ENCODE measurements at regions not wholly inside any gene's neighbourhood (a gene's known extent, or its start where the extent isn't known, plus 50 kb on each side); places are given as distances from the start of the nearest gene placed in this dataset.

DNA sequence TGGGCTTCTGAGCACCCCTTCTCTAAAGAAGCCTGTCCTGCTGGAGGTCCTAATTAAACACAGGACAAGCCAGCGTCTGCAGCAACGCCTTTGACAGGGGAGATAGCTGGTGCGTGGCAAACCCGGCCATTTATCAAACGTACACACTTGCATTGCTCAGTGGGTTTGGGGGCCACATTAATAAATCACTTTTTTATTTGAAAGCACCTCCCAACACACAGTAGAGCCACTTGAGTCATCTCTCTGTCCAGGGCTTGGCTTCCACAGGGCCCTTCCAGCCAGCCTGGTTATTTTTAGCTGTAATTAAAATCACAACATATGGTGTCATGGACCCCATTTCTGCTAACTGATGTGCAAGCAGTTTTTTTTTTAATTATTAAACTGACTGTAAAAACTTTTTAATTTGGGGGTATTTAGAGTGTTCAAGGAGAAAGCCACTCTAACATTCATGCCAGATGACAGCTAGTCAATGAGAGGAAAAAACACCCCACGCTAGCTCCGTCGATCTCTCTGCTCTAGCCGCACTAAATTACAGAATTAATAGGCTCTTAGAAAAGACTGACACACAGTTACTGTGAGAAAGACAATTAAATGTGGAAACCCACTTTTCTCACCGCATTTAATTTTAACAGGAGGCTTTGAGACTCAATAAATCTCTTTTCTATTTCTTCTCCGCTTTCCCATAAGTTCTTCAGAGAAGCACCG lies 201.0 kb upstream of the WSCD1 start:
- TF ChIP-seq, protein P1, sequence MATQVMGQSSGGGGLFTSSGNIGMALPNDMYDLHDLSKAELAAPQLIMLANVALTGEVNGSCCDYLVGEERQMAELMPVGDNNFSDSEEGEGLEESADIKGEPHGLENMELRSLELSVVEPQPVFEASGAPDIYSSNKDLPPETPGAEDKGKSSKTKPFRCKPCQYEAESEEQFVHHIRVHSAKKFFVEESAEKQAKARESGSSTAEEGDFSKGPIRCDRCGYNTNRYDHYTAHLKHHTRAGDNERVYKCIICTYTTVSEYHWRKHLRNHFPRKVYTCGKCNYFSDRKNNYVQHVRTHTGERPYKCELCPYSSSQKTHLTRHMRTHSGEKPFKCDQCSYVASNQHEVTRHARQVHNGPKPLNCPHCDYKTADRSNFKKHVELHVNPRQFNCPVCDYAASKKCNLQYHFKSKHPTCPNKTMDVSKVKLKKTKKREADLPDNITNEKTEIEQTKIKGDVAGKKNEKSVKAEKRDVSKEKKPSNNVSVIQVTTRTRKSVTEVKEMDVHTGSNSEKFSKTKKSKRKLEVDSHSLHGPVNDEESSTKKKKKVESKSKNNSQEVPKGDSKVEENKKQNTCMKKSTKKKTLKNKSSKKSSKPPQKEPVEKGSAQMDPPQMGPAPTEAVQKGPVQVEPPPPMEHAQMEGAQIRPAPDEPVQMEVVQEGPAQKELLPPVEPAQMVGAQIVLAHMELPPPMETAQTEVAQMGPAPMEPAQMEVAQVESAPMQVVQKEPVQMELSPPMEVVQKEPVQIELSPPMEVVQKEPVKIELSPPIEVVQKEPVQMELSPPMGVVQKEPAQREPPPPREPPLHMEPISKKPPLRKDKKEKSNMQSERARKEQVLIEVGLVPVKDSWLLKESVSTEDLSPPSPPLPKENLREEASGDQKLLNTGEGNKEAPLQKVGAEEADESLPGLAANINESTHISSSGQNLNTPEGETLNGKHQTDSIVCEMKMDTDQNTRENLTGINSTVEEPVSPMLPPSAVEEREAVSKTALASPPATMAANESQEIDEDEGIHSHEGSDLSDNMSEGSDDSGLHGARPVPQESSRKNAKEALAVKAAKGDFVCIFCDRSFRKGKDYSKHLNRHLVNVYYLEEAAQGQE (IDR thresholded peaks at IDR 0.05; ENCODE audit: low read depth): no peak
- TF ChIP-seq, protein P2, sequence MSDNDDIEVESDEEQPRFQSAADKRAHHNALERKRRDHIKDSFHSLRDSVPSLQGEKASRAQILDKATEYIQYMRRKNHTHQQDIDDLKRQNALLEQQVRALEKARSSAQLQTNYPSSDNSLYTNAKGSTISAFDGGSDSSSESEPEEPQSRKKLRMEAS (IDR thresholded peaks at IDR 0.05): no peak
- TF ChIP-seq, protein P3, sequence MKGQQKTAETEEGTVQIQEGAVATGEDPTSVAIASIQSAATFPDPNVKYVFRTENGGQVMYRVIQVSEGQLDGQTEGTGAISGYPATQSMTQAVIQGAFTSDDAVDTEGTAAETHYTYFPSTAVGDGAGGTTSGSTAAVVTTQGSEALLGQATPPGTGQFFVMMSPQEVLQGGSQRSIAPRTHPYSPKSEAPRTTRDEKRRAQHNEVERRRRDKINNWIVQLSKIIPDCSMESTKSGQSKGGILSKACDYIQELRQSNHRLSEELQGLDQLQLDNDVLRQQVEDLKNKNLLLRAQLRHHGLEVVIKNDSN (IDR thresholded peaks at IDR 0.05): no peak
- TF ChIP-seq TAF1 (IDR thresholded peaks at IDR 0.05; ENCODE audit: low read depth) (no peak), NFIC (IDR thresholded peaks at IDR 0.05) (no peak), CEBPB (IDR thresholded peaks at IDR 0.05) (no peak)

DNA sequence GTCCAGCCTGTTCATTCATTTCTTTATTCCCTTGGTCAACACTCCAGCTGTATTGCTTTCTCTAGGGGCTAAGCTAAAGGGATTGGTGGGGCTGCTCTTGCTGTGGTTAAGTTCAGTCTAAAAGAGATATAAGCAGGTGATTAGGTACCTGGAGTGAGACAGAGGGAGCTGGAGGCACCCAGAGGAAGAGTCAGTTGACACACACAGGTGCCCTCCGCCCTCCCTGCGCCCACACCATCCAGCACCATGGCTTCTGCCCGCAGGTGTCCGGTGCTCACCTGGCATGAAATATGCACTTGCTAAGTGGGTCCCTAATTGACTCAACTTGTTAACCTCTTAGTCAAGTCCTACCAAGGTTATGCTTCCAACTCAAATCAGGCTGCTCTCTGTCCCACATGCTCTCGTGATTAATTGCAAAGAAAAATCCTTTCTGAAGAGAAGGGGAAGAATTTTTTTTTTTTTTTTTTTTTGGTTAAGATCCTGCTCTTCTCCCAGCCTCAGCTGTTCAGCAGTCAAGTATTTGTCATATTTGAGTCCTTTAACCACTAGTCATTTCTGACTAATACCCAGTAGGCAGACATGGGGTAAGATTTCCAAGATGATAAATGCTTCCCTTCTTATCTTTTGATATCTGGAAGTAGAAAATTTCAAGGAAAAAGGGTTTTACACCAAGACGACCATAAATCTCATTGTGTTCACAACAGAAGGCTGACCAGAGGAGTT lies 199.8 kb upstream of the WSCD1 start:
- TF ChIP-seq, protein P1 (IDR thresholded peaks at IDR 0.05; ENCODE audit: low read depth): no peak
- TF ChIP-seq TAF1 (IDR thresholded peaks at IDR 0.05; ENCODE audit: low read depth) (no peak), RAD21 (IDR thresholded peaks at IDR 0.05; ENCODE audit: low read depth) (no peak), FOXM1 (IDR thresholded peaks at IDR 0.05; ENCODE audit: borderline replicate concordance, low read depth) (no peak), EP300 (IDR thresholded peaks at IDR 0.05; ENCODE audit: borderline replicate concordance) (no peak), ZBTB7A (IDR thresholded peaks at IDR 0.05; ENCODE audit: low read depth) (no peak), TEAD4 (IDR thresholded peaks at IDR 0.05) (no peak), CEBPB (IDR thresholded peaks at IDR 0.05) (no peak), TCF12 (IDR thresholded peaks at IDR 0.05; ENCODE audit: low read depth) (no peak), CREB1 (IDR thresholded peaks at IDR 0.05; ENCODE audit: low read depth) (no peak), EGR1 (IDR thresholded peaks at IDR 0.05) (no peak), NFIC (IDR thresholded peaks at IDR 0.05) (no peak), YY1 (IDR thresholded peaks at IDR 0.05; ENCODE audit: low read depth) (no peak)
- TF ChIP-seq, protein P2 (IDR thresholded peaks at IDR 0.05): no peak
- TF ChIP-seq, protein P3 (IDR thresholded peaks at IDR 0.05): no peak

DNA sequence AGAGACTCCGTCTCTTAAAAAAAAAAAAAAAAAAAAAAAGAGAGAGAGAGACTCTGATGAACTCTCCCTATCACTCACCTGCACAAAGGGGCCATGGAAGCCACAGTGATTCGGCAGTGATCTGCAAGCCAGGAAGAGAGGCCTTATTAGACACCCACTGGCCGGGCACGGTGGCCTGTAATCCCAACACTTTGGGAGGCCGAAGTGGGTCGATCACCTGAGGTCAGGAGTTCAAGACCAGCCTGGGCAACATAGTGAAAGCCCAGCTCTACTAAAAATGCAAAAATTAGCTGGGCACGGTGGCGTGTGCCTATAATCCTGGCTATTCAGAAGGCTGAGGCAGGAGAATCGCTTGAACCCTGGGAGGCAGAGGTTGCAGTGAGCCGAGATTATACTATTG lies 198.5 kb upstream of the WSCD1 start:
- no peak for TF ChIP-seq EGR1 (IDR thresholded peaks at IDR 0.05)
- no peak for TF ChIP-seq ZBTB7A (IDR thresholded peaks at IDR 0.05; ENCODE audit: low read depth)
- TF ChIP-seq TCF12 (IDR thresholded peaks at IDR 0.05; ENCODE audit: low read depth): no peak
- no peak for TF ChIP-seq TEAD4 (IDR thresholded peaks at IDR 0.05)
- TF ChIP-seq, protein P1 (IDR thresholded peaks at IDR 0.05; ENCODE audit: low read depth): no peak

DNA sequence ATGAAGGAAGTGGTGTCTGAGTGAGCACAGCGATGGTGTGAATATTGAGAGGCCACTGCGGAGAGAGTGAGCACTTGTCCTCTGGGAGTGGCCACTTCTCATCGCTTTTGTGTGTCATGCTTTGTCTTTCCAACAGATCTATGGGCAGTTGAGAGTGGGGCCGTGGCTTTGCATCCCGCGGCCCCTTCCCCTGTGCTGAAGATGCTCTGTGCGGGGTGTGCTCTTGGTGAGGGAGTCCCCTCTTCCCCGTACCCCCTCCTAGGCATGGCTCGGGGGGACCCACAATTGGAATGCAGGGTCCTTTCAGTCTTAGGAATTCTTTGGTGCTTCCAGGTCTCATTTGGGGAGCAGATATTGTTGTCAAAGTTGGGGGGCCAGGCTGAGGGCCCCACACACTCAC lies 197.3 kb upstream of the WSCD1 start:
- TF ChIP-seq CREB1 (IDR thresholded peaks at IDR 0.05; ENCODE audit: low read depth) (no peak), FOXM1 (IDR thresholded peaks at IDR 0.05; ENCODE audit: borderline replicate concordance, low read depth) (no peak), EP300 (IDR thresholded peaks at IDR 0.05; ENCODE audit: borderline replicate concordance) (no peak), TEAD4 (IDR thresholded peaks at IDR 0.05) (no peak), NFIC (IDR thresholded peaks at IDR 0.05) (no peak), TAF1 (IDR thresholded peaks at IDR 0.05; ENCODE audit: low read depth) (no peak), RAD21 (IDR thresholded peaks at IDR 0.05; ENCODE audit: low read depth) (no peak), CEBPB (IDR thresholded peaks at IDR 0.05) (no peak), TCF12 (IDR thresholded peaks at IDR 0.05; ENCODE audit: low read depth) (no peak), YY1 (IDR thresholded peaks at IDR 0.05; ENCODE audit: low read depth) (no peak), ZBTB7A (IDR thresholded peaks at IDR 0.05; ENCODE audit: low read depth) (no peak), EGR1 (IDR thresholded peaks at IDR 0.05) (no peak)
- TF ChIP-seq, protein P1 (IDR thresholded peaks at IDR 0.05; ENCODE audit: low read depth): no peak
- TF ChIP-seq, protein P2 (IDR thresholded peaks at IDR 0.05): no peak
- TF ChIP-seq, protein P3 (IDR thresholded peaks at IDR 0.05): no peak

Measured in Ishikawa (cell line).